Dermis blood vessel endothelial cell (primary cell): ENCODE measurements at regions not wholly inside any gene's neighbourhood (a gene's known extent, or its start where the extent isn't known, plus 50 kb on each side); places are given as distances from the start of the nearest gene placed in this dataset.

ENCODE experiments used
- DNase-seq: peaks from one replicate; pipeline ENCODE4 v3.0.0; 2010

DNA sequence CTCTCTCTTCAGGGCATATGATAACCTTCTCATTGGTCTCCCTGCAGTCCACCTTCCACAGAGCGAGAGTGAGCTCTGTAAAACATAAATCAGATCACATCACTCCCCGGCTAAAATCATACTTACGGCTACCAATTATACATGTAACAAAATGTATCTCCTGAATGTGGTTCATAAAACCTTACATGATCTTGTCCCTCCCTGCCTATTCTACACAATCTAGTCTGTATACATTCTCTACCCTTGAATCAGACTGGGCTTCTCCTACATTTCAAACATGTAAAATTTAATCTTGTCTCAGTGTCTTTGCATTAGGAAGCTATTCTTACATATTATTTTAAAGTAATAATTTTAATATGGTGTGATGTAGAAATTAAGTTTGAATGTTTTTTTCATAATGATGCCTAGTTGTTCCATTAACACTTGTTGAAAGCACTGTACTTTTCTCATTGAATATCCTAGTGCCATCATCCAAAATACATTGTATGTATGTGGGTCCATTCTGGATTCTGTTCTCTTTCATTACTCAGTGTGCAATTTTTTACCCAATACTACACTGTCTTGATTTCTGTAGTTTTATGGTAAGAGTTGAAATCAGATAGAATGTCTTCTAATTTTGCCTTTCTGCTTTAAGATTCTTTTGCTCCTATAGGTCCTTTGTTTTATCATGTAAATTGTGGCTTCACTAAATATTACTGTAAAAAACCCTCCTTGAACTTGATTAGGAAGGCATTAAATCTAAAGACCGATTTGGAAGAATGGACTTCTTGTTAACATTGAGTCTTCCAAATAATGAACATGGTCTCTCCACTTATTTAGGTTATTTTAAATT is 403.3 kb upstream of the EPHA7 start:
- DNase-seq, result no peak

- DNase-seq, result no peak
These were observed 402.6 kb upstream of the EPHA7 start for GRCh38 chr6:93821953-93822352.

DNA sequence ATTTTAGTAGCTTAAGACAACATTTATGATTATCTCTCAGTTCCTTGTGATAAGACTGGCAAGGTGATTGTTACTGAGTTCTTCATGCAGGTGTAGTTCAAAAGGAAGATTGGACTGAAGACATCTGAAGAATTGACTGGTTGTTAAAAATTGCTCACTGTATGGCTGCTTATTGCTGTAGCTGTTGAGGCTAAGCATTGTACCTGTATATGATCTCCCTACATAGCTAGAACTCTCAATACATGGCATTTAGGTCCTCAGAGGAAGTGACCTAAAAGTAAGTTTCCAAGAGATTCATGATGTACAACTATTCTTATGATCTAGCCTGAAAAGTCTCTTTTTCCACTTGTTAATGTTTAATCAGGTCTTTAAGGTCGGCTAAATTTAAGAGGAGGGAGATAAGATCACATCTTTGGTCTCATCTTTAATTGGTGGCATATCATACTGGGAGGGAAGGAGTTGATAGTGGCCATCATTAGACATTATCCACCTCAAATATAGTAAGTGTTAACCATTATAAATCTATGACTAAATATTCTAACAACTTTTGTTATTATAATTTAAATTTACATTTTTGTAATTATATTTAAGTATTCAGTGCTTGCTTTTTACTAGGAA is 401.2 kb upstream of the EPHA7 start:
- no peak for DNase-seq

DNA sequence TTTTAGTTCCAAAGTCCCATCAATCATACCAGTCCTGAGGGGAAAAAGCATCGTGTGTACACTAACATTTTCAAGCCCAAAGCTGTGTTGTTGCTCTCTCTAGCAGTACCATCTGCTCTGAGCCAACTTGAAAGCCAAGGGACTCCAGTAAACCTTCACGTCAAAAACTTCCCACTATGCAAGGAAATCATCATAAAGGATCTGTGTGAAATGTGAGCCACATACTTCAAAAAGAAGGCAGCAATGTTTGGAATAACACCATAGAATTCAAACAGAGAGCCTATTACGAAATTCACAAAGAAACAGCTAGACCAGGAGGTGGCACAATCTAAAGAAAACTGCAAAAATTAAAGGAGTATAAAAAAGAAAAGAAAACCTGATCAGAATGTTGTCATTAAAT is 399.8 kb upstream of the EPHA7 start:
- DNase-seq, result no peak

DNA sequence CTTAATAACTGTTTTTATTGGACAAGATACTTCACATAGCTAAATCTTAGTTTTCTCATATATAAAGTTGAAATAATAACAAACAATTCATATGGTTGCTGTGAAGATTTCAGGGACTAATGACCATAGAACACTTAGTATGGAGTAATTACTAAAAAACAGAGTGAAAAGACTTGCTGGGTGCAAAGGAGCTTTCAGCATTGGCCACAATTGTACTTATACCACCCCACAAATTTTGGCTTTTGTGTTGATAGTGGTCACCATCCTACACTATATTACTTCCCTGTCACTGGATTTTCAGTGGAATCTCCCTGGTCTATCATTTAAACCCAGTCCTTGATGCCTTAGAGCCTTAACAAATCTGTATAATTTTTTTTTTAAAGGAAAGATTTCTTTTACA is 398.6 kb upstream of the EPHA7 start:
- no peak for DNase-seq

DNA sequence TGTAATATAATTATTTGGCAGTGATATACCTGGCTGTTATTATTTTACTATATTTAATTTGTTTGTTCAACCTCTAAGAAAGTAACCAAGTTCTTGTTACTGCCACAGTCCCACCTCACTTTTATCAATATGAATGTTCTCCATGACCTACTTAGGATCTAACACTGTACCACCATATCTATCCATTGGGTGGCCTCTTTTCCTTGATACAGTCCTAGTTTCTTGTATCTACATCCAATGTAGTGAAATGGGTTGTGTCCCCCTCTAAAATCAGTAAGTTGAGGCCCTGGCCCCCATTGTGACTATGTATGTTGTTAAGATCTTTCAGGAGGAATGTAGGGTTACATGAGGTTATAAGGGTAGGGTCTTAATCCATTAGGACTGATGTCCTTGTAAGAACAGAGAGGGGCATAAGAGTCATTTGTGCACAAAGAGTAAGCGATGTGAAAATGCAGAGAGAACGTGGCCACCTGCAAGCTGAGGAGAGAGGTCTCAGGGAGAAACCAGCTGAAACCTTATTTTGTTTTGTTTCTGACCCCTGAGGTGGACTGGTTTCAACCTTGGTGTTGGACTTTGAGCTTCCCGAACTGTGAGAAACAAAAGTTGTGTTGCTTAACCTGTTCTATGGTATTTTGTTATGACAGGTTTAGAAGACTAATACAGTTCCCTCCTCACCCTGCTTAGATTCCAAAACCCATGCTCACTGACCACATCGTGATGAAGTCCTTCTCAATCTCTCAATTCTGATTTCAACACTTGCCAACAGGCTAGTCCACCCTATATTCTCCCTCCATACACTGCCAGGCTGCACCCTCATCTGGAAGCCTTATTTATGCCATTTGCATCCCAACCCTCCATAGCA is 387.3 kb upstream of the EPHA7 start:
- DNase-seq, result no peak

- DNase-seq, result no peak
These were observed 381.9 kb upstream of the EPHA7 start for GRCh38 chr6:93801101-93801847.

GRCh38 chr6:93799226-93799625 is 379.9 kb upstream of the EPHA7 start:
- DNase-seq, result no peak

- no peak for DNase-seq
These were observed 374.8 kb upstream of the EPHA7 start for GRCh38 chr6:93794166-93794565.

- DNase-seq, result no peak
These were observed 373.4 kb upstream of the EPHA7 start for GRCh38 chr6:93792746-93793145.

DNA sequence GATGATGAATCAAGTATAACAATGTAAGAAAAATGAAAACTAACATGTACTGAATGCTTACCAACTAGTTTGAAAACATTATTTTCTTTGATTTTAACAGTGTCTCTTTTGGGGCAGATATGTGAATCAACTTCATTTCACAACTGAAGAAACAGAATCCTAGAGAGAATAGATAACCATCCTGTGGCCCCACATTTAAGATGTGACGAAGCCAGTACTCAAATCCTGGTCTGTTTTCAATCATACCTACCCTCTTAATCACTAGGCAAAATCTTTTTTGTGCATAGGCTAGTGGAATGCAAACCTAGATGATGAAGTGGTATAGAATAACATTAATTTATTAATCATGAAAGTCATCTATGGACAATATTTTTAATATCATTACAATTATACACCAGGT is 371.6 kb upstream of the EPHA7 start:
- DNase-seq, result no peak

GRCh38 chr6:93789532-93789931 is 370.2 kb upstream of the EPHA7 start:
- DNase-seq, result no peak

- no peak for DNase-seq
These were observed 368.5 kb upstream of the EPHA7 start for GRCh38 chr6:93787841-93788240.

DNA sequence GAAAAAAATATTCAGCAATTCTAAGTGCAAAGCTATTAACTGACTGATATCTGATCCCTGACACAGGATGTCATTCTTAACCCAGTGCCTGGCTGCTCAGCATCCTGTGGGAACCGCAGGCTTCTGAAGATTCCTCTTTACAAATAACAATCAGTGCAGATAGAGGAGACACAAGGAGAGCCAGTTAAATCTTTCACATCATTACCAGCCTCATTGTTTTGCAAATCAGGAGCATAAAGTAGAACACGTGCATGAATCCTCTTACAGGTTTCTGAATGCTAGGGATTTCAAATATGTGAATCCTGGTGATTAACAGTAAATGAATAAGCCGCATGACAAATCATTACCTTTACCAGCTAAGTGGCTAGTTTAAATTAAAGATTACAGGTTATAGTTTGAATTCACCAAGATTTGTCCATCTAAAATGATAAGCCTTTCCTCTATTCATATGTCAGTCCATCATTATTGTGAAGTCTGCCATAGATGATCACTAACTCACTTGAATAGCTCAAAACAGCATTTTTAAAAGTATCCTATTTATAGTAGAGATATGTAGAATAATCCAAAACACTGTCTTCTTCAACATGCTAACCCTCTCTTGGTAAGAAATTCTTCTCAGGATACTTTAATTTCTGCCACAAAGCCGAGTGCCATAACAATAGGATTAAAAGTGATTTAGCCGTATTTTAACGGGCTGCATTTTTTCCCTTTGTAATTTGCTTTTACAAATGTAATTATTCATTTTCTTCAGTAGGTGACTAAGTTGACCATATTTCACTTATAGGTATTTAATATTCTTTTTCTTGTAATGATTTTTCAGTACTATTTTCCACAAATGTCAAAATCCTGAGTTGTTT is 367.3 kb upstream of the EPHA7 start:
- DNase-seq, result no peak

DNA sequence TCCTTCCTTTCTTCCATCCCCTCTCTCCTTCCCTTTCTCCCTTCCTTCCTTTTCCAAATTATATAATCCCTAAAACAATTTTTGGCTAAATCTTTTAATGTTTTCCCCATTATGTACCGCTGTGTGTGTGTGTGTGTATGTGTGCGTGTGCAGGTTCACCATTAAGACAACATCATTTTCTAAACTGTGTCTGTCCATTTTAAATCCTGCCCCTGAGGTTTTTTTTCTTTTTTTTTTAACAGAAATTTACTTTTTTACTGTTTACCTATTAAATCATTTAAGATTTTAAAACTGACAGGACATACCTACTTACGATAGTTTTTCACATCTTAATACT is 366.3 kb upstream of the EPHA7 start:
- DNase-seq, result no peak

DNA sequence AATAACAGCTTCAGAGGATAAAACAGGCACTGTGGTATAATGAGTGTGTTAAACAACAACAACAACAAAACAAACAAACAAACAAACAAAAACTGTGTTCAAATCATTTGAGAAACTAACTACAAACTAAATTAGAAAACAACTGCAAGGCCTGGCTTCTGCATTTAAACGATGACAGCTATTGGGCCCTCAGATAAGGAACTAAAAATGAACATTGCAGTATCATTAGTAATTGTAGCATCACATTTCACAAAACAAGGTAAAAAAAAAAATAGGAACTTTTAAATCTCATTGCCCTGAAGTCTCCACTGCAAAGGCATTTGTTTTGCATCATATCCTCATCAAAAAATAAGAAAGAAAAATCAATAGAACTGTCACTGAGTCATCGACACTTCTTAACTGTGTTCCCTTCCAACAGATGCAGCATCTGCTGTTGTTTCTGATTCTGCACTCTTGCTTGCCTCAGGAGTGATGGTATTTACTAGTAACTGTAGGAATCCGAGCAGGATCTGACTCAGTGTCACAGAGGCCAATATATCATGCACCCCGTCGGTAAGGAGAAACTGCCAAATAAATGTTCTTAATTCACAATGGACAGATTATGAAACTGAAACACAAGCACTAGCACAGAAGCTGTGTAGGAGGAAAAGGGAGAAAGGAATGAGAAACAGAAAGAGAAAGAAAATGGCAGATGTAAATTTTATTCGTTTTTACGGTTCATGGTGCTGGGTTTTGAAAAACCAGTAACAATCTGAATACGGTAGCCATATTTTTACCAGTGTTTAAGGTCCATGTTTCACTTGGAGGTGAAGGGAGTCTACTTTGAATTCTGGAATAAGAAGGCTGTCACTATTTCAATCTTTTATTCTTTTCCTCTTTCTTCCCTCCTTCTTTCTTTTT is 365.7 kb upstream of the EPHA7 start:
- no peak for DNase-seq

DNA sequence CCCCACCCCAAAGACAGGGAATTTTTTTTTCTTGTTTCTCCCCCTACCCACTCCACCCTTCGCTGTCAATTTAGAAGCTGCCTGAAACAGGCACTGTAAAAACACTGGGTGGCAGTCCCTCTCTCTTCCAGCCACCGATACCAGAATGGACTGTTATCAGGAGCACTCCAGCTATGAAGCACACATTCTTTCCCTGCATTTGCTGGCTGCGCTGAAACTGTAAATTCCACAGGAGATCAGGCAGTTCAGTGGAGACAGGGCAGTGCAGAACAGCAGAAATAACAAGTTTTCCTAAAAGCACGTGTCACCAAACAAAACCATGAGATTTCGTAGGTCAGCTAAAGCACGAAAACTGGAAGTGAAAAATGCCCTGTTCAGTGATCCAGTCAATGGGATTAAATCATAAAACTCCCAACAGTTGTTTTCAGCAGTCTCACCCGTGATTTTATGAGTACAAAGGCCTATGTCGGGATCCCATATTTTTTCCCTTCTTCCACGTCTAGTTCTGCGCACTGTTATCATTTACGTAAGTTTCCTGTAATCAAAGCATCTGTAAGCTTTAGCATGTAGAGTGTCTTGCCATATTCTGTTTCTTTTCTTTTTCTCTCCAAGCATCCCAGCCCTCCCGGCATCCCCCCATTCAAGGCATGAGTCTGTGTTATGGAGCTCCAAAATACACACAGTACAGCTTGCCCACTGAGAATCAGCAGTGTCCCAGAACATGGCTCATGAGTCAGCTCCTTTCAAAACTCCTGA is 359.9 kb upstream of the EPHA7 start:
- DNase-seq, result no peak

DNA sequence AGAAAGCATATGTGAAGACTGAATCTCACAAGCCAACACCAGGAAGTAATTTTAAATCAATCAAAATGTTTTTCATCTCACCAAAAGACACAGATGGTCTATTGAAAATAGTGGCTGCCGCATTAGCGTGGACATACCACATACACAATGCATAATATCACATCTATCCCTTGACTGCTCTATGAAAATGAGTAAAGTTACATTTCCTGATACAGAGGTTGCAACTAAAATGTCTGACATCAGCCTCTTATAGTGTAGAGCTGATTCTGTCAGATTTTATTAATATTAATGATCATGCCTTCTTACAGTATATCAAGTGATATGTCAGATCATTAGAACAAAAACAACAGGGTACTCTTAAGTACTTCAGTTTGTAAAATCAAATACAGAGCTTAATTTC is 339.8 kb upstream of the EPHA7 start:
- no peak for DNase-seq

GRCh38 chr6:93751969-93752368 is 332.6 kb upstream of the EPHA7 start:
- no peak for DNase-seq

DNA sequence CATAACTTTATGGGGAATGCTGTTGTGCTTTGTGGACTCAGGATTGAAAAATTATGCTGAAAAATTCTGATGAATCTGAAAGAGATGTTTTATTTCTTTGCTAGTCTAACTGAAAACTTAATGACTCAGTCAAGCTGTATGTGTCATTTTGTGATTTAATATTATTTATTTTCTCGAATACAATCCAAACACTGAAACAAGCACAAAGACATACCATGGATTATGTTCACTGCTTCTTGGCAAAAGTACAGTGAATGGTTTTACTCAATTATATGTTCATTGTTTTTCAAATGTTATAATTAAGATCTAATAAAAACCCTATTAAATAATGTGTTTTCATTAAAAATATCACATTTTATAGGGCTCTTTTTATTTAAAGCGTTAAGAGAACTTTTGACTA is 330.6 kb upstream of the EPHA7 start:
- no peak for DNase-seq
